Endothelial cell of umbilical vein (primary cell): ENCODE measurements at regions not wholly inside any gene's neighbourhood (a gene's known extent, or its start where the extent isn't known, plus 50 kb on each side); places are given as distances from the start of the nearest gene placed in this dataset.

Experiments
- BruUV-seq: library from RNA; stranded (reverse); fragments of 400-500 nt; replicated peaks from 2 replicates; lab custom pipeline; 2021; lab: Mats Ljungman, UMichigan
- CTCF ChIA-PET: fragments of 300-600, 350-600 bp; sonication (Branson Sonifier 250); formaldehyde crosslinking; loops from one replicate; lab custom pipeline; 2021; ENCODE audit warnings: antibody characterized with exemption, inconsistent platforms; lab: Charles Lee
- POLR2A ChIA-PET: fragments of 300-600, 350-600 bp; sonication (Branson Sonifier 250); formaldehyde crosslinking; loops from one replicate; lab custom pipeline; 2021; ENCODE audit warnings: antibody characterized with exemption, inconsistent platforms; lab: Charles Lee
- DNase-seq: peaks from one replicate; pipeline ENCODE4 v3.0.0-alpha.2; 2011; ENCODE audit warnings: low read depth, low spot score
- FAIRE-seq: peaks from 2 replicates; lab custom pipeline; 2011; peaks lifted over from hg19 to GRCh38; lab: Jason Lieb, UNC
- H2AFZ ChIP-seq: 2 replicates; pipeline ENCODE4 v1.6.0; 2012; ENCODE audit warnings: low read depth, low read length, control low read depth, inconsistent platforms
- H3K27ac ChIP-seq: 2 replicates; pipeline ENCODE4 v1.5.1; 2011; ENCODE audit warnings: low read depth, mild to moderate bottlenecking, control low read depth, low read length, moderate library complexity; ENCODE audit not compliant: insufficient read depth
- H3K27me3 ChIP-seq, 2 experiments: 2 replicates each; pipeline versions ENCODE4 v1.6.0 to v1.6.1; 2011; ENCODE audit warnings: low read length in 2 of 2, mixed read lengths in 1 of 2; ENCODE audit not compliant: control insufficient read depth in 2 of 2, insufficient read depth in 2 of 2
- H3K36me3 ChIP-seq, 2 experiments: 2 replicates in 1 of 2; 3 replicates in 1 of 2; pipeline ENCODE4 v1.5.1; 2011; ENCODE audit warnings: low read length in 2 of 2, mild to moderate bottlenecking in 1 of 2, moderate library complexity in 1 of 2; ENCODE audit not compliant: control insufficient read depth in 2 of 2, insufficient read depth in 2 of 2; ENCODE audit errors: extremely low read depth in 1 of 2
- H3K4me1 ChIP-seq: 3 replicates; pipeline ENCODE4 v1.5.1; 2011; ENCODE audit warnings: mild to moderate bottlenecking, low read length; ENCODE audit not compliant: control insufficient read depth, insufficient read depth; ENCODE audit errors: extremely low read depth
- H3K4me2 ChIP-seq: 2 replicates; pipeline ENCODE4 v1.6.1; 2011; ENCODE audit warnings: low read length, control low read depth, mixed read lengths; ENCODE audit not compliant: insufficient read depth
- H3K4me3 ChIP-seq, 3 experiments: fragments of 200-600 bp in 1 of 3; sonication (generic), shearing (Covaris generic) in 1 of 3; replicated peaks in 1 of 3; 2 replicates each; pipeline ENCODE4 v1.5.1; 2011 to 2016; ENCODE audit warnings: control low read depth in 3 of 3, low read length in 3 of 3, mild to moderate bottlenecking in 2 of 3, inconsistent platforms in 1 of 3, low read depth in 1 of 3, moderate library complexity in 1 of 3; ENCODE audit not compliant: insufficient read depth in 1 of 3
- H3K79me2 ChIP-seq: 2 replicates; pipeline ENCODE4 v1.6.0; 2012; ENCODE audit warnings: low read length, inconsistent platforms; ENCODE audit not compliant: control insufficient read depth, insufficient read depth
- H3K9ac ChIP-seq: replicated peaks from 2 replicates; pipeline ENCODE3; 2011; ENCODE audit warnings: low read length, control low read depth; ENCODE audit not compliant: insufficient read depth; ENCODE audit errors: extremely low read depth
- H3K9me1 ChIP-seq: replicated peaks from 3 replicates; pipeline ENCODE4 v1.6.0; 2011; ENCODE audit warnings: mild to moderate bottlenecking, low read length; ENCODE audit not compliant: control insufficient read depth, insufficient read depth; ENCODE audit errors: extremely low read depth
- H3K9me3 ChIP-seq: replicated peaks from 2 replicates; pipeline ENCODE4 v1.5.1; 2012; ENCODE audit warnings: low read length, inconsistent platforms; ENCODE audit not compliant: control insufficient read depth, insufficient read depth
- H4K20me1 ChIP-seq: replicated peaks from 2 replicates; pipeline ENCODE3; 2011; ENCODE audit warnings: mild to moderate bottlenecking, low read length; ENCODE audit not compliant: control insufficient read depth, insufficient read depth; ENCODE audit errors: extremely low read depth
- CTCF ChIP-seq, 2 donors: IDR thresholded peaks; 1 replicate in 1 of 2; 2 replicates in 1 of 2; pipeline ENCODE4 v1.5.1; 2011; ENCODE audit warnings: low read length in 2 of 2, mild to moderate bottlenecking in 2 of 2, moderate library complexity in 2 of 2, control low read depth in 1 of 2, inconsistent platforms in 1 of 2, low read depth in 1 of 2; ENCODE audit not compliant: insufficient read depth in 1 of 2; ENCODE audit errors: extremely low read depth in 1 of 2
- FOS ChIP-seq: IDR thresholded peaks from 2 replicates; pipeline ENCODE4 v1.6.1; 2011; ENCODE audit warnings: mild to moderate bottlenecking, low read length, moderate library complexity, borderline replicate concordance; ENCODE audit not compliant: insufficient read depth
- GATA2 ChIP-seq: IDR thresholded peaks from 2 replicates; pipeline ENCODE4 v1.7.0; 2011; ENCODE audit warnings: low read depth, mild to moderate bottlenecking, moderate library complexity, mixed read lengths, low read length; ENCODE audit not compliant: insufficient read length, insufficient read depth
- JUN ChIP-seq: IDR thresholded peaks from 2 replicates; pipeline ENCODE4 v1.6.1; 2011; ENCODE audit warnings: borderline replicate concordance, low read depth; ENCODE audit not compliant: insufficient read length, insufficient read depth
- MAX ChIP-seq: IDR thresholded peaks from 2 replicates; pipeline ENCODE4 v1.6.1; 2011; ENCODE audit not compliant: insufficient read depth, insufficient read length
- MYC ChIP-seq: IDR thresholded peaks from one replicate; pipeline ENCODE4 v1.6.1; 2011; ENCODE audit warnings: mild to moderate bottlenecking, low read depth, low read length
- POLR2A ChIP-seq: IDR thresholded peaks from 2 replicates; pipeline ENCODE4 v1.6.1; 2012; ENCODE audit warnings: low read depth, mild to moderate bottlenecking, control low read depth, low read length
- POLR2AphosphoS5 ChIP-seq: IDR thresholded peaks from 2 replicates; pipeline ENCODE4 v1.6.1; 2012; ENCODE audit warnings: low read depth, mild to moderate bottlenecking, control low read depth, low read length, moderate library complexity; ENCODE audit not compliant: insufficient read depth
- dilution Hi-C: fragments of 300-500 bp; cut with MboI; formaldehyde crosslinking; loops from one replicate; pipeline ENCODE4 v1.15.0; 2019; ENCODE audit warnings: low sequenced_read_pairs; ENCODE audit not compliant: extremely low pct_ligation_motif_present
- intact Hi-C: fragments of 100-400 bp; cut with micrococcal nuclease; formaldehyde crosslinking; loops from one replicate; pipeline ENCODE4 v1.10.0; 2022

- Histone ChIP-seq H3K9me1 (no peaks in the 10 kb centered on the region), H2AFZ (no peak overlapping the region), H3K9ac (no peak overlapping the region), H3K4me2 (no peak overlapping the region), H3K4me3 (no peak overlapping the region), H3K79me2 (no peaks in the 10 kb centered on the region), H3K9me3 (peaks cover 2% of the 10 kb centered on the region), H4K20me1 (no peaks in the 10 kb centered on the region), H3K36me3 (no peaks in the 10 kb centered on the region), H3K27me3 (no peaks in the 10 kb centered on the region), H3K27ac (no peak overlapping the region), H3K4me1 (no peaks in the 10 kb centered on the region)
- no TSS peak for BruUV-seq
- ChIA-PET CTCF (no interaction called here), POLR2A (no interaction called here)
- DNase-seq (no peak), FAIRE-seq (no peak)
- dilution Hi-C loops (no loop called here), intact Hi-C loops (no loop called here)
- no peak for TF ChIP-seq GATA2
- TF ChIP-seq POLR2AphosphoS5, result no peak
- TF ChIP-seq MYC, result no peak
- TF ChIP-seq JUN, result no peak
- TF ChIP-seq POLR2A, result no peak
- TF ChIP-seq CTCF (IDR thresholded peaks at IDR 0.05; ENCODE audit: extremely low read depth in 1 of 2, insufficient read depth in 1 of 2, low read depth in 1 of 2, low read length in 2 of 2), result no peak
- TF ChIP-seq MAX, result no peak
- TF ChIP-seq FOS, result no peak
Measured at GRCh38 chr2:3108105-3108504, 269.5 kb downstream of the EIPR1 start.
